ENCODE measurements at regions not wholly inside any gene's neighbourhood (a gene's known extent, or its start where the extent isn't known, plus 50 kb on each side); places are given as distances from the start of the nearest gene placed in this dataset.

GRCh38 chr4:137774501-137774900 is 242.2 kb upstream of the PCDH18 start (continued):
- TF ChIP-seq ZBTB20 (tag by site-specific recombination; IDR thresholded peaks at IDR 0.05): no peak

- no peak overlapping the region for H3K4me3 ChIP-seq (ENCODE audit: low read depth, low read length)
- TF ChIP-seq ZXDB (tag by site-specific recombination; IDR thresholded peaks at IDR 0.05): no peak
- TF ChIP-seq BCL11B (tag by site-specific recombination; IDR thresholded peaks at IDR 0.05; ENCODE audit: low read depth): no peak
- no peak for TF ChIP-seq MZF1 (tag by site-specific recombination; IDR thresholded peaks at IDR 0.05; ENCODE audit: borderline replicate concordance)
- TF ChIP-seq ZNF48 (tag by site-specific recombination; IDR thresholded peaks at IDR 0.05): no peak
- no peak for TF ChIP-seq ZNF175 (tag by site-specific recombination; IDR thresholded peaks at IDR 0.05)
- TF ChIP-seq ZSCAN5A (tag by site-specific recombination; IDR thresholded peaks at IDR 0.05): no peak
- no peak for TF ChIP-seq ZFP3 (tag by site-specific recombination; IDR thresholded peaks at IDR 0.05; ENCODE audit: low read depth)
- no peak for TF ChIP-seq ZNF670 (tag by site-specific recombination; IDR thresholded peaks at IDR 0.05; ENCODE audit: low read depth)
- TF ChIP-seq ZNF37A (tag by site-specific recombination; IDR thresholded peaks at IDR 0.05): no peak
- TF ChIP-seq ZNF518A (tag by site-specific recombination; conservative IDR thresholded peaks at IDR 0.05; ENCODE audit: low read depth): no peak
- no peak for TF ChIP-seq ZNF544 (tag by site-specific recombination; IDR thresholded peaks at IDR 0.05)
- no peak for TF ChIP-seq BCL11A (tag by site-specific recombination; IDR thresholded peaks at IDR 0.05; ENCODE audit: low read depth)
- TF ChIP-seq ZBTB49 (tag by site-specific recombination; IDR thresholded peaks at IDR 0.05; ENCODE audit: low read depth): no peak
- no peak for TF ChIP-seq ZNF335 (tag by site-specific recombination; conservative IDR thresholded peaks at IDR 0.05)
- TF ChIP-seq YY2 (tag by site-specific recombination; IDR thresholded peaks at IDR 0.05): no peak
- TF ChIP-seq MEIS1 (CRISPR knock-in tag; IDR thresholded peaks at IDR 0.05; ENCODE audit: borderline replicate concordance): no peak
- TF ChIP-seq ZNF449 (tag by site-specific recombination; IDR thresholded peaks at IDR 0.05): no peak
- no peak for TF ChIP-seq SALL2 (tag by site-specific recombination; IDR thresholded peaks at IDR 0.05; ENCODE audit: borderline replicate concordance)
- TF ChIP-seq ZBTB20 (tag by site-specific recombination; IDR thresholded peaks at IDR 0.05): no peak
- no peak for TF ChIP-seq ZFP69B (tag by site-specific recombination; IDR thresholded peaks at IDR 0.05)
- H3K36me3 ChIP-seq (ENCODE audit: control insufficient read depth in 2 of 2, insufficient read depth in 1 of 2, low read length in 2 of 2): no peaks in the 10 kb centered on the region
- ChIA-PET POLR2A (no interaction called here), CTCF (no interaction called here)
- H3K9me3 ChIP-seq (ENCODE audit: control insufficient read depth, insufficient read depth, low read depth, low read length): no peaks in the 10 kb centered on the region
- H3K4me1 ChIP-seq (ENCODE audit: control insufficient read depth, insufficient read depth, low read length): no peaks in the 10 kb centered on the region
- no peak overlapping the region for H3K27ac ChIP-seq (ENCODE audit: extremely low read depth, low read depth, low read length)
These were observed 236.6 kb upstream of the PCDH18 start for GRCh38 chr4:137768881-137769280.

Data from HEK293 (cell line).